HG03565 (cell line): ENCODE measurements at regions not wholly inside any gene's neighbourhood (a gene's known extent, or its start where the extent isn't known, plus 50 kb on each side); places are given as distances from the start of the nearest gene placed in this dataset.

ENCODE experiments used
- ATAC-seq: cut with Tn5 transposase; IDR thresholded peaks from one replicate; pipeline ENCODE4 v1.9.1; 2021; ENCODE audit warnings: mild to moderate bottlenecking, moderate library complexity; ENCODE audit not compliant: unreplicated experiment

- no peak for ATAC-seq
Observed at GRCh38 chr2:207235621-207236020, 69.9 kb upstream of the KLF7 start.

- no peak for ATAC-seq
Observed at GRCh38 chr2:207236156-207236935, 70.6 kb upstream of the KLF7 start.

DNA sequence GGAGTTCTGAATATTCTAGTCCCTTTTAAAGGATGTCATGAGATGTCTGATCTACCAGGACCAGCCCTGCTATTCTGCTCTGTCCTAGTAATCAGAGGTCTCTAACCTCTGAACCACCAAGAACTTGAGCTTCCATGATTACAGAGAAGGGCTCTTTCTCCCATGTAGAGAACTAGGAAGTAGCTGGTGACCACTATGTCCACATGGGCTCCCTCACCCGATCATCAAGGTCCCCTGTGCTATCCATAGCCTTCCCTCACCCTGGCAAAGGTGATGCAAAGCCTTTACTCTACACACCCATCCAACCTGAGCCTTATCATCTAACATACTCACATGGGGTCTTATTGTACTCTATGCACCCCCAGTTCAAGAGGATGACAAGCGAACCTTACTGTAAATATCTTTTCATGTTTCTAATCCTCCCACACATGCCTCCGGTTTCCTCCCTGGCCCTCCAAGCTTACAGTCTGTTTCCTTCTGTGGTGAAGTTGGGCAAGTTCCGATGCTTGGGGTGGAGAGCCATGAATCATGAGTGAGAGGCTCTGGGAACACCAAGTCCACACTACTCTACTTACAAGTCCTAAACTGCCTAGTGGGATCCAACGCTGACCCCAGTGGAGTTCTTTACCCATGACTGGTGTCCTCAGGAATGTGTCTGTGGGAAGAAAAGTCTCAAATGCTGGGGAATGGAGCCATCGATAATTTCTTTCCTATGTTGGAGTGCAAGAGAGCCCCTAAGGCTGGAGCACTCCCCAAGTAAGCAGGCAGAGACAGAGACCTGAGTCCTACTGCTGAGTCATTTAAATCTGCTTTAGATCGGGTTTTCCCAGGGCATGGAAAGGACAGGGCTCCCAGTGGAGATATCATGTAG, 73.3 kb upstream of the KLF7 start:
- no peak for ATAC-seq

GRCh38 chr2:207239754-207240494, 74.2 kb upstream of the KLF7 start:
- ATAC-seq, result no peak

GRCh38 chr2:207240649-207241048, 74.9 kb upstream of the KLF7 start:
- no peak for ATAC-seq

GRCh38 chr2:207241198-207241597, 75.5 kb upstream of the KLF7 start:
- ATAC-seq, result no peak

DNA sequence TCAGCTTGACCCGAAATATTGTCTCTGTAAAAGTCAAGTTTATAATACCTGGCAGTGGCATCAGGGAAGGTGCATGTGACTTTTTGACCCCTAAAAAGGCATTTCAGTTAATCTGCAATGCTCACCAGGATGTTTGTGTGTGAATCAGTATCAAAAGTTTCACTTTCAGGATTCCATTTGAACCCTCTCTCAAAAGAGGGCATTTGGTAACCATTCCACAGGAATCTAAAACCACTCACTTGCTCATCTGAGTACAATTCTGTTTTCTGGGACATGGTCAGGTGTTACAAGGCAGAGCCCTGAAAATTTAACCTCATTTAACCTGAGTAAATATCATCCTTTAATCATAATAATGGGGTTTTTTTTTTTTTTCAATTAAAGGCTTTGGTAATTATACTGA, 77.9 kb upstream of the KLF7 start:
- ATAC-seq, result no peak

- ATAC-seq, result no peak
Observed at GRCh38 chr2:207244971-207245925, 79.5 kb upstream of the KLF7 start.

- no peak for ATAC-seq
Observed at GRCh38 chr2:207248702-207249377, 83.1 kb upstream of the KLF7 start.

- no peak for ATAC-seq
Observed at GRCh38 chr2:207251022-207251421, 85.3 kb upstream of the KLF7 start.

- no peak for ATAC-seq
Observed at GRCh38 chr2:207251573-207252192, 85.9 kb upstream of the KLF7 start.

GRCh38 chr2:207252416-207252815, 86.7 kb upstream of the KLF7 start:
- ATAC-seq, result no peak

- no peak for ATAC-seq
Observed at GRCh38 chr2:207252979-207253645, 87.4 kb upstream of the KLF7 start.

GRCh38 chr2:207253666-207254345, 88.1 kb upstream of the KLF7 start:
- no peak for ATAC-seq

DNA sequence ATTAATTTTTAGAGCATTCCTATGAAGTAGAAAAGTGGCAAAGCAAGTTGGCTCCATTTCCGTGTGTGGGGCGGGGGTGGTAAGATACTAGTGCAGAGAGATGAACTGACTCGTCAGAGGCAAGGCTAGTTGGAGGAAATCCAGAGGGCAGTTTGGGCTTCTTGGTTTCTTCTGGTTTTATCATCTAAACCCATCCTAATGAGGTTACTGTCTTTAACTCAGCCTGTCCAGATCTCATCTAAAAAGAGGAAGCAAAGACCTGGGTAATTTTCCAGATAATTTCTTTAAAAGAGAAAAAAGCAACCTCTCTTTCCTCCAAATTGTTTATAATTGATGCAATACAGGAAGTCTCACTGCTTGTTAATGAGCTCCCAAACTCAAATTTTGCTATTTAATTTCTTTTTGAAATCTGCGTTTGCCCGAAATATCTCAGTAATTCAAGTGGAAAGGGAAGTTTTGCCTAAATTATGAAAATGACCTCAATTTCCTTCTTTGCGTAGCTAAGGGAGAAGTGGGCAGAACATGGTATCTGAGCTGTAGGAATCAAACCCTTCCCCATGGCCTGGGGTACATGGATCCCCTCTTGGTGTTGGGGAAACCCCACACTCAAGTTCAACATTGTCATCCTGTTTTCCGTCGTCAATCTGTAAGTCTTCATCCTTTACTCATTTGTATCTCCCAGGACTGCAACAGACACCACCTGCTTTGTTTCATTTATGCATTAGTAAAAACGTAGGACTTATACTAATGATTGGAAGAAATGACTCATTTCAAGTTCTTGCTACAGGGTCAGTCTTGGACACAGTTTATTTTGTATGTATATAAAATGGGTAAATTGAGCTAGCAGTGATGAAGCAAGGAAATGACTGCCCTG, 89.1 kb upstream of the KLF7 start:
- ATAC-seq, result no peak

DNA sequence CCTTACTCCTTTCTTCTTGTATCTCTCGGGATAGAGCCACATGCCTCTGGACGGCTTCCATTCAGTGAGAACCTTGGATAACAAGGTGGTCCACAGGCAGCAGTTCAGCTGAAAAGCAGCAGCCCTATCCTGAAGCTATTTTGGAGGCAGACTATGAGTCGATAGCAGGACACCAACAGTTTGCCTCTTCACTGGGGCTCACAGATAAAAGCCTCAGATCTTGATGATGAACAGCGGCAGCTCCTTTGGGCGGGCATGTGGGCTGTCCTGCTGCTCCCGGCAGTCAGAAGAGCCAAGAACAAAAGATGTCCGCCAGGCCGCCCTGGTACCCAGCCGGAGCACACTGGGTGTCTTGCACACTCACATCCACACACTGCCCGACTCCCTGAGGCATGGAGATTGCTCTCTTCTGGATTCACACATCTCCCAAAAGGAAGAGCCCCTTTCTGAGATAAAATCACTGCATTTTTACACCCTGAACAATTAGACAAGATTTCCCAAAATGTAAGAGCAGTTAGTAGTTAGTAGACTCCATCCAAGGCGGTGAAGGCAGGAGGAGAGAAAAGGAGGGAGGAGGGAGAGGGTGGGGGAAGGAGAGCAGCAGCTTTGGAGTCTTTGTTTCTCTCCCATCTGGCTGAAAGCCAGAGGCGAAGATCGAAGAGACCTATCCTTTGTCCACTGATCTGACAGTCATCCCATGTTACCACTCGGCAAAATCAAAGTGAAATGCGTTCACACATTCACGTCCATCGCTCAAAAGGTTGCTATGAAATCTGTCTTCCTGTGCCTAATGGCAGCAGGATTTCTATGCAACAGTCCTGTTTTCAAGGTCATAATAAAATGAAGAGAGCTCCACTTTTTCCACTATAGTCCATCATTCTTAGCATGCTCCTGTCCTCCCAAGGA, 90.1 kb upstream of the KLF7 start:
- no peak for ATAC-seq
